Gastrocnemius medialis (tissue), 4 donors: ENCODE measurements at regions not wholly inside any gene's neighbourhood (a gene's known extent, or its start where the extent isn't known, plus 50 kb on each side); places are given as distances from the start of the nearest gene placed in this dataset.

Experiments used
- CTCF ChIP-seq, 5 experiments: fragments of 450-650 bp in 3 of 5; fragments of 200-600 bp in 2 of 5; sonication (generic) in 2 of 5; IDR thresholded peaks in 4 of 5; conservative IDR thresholded peaks in 1 of 5; 1 replicate in 4 of 5; 2 replicates in 1 of 5; pipeline ENCODE4 v1.5.1; 2016 to 2019; ENCODE audit warnings: antibody characterized with exemption in 5 of 5, mild to moderate bottlenecking in 3 of 5, moderate library complexity in 3 of 5
- POLR2A ChIP-seq, 2 donors: fragments of 450-650 bp; IDR thresholded peaks; one replicate each; pipeline ENCODE4 v1.6.1; 2017; ENCODE audit warnings: antibody characterized with exemption in 2 of 2, mild to moderate bottlenecking in 2 of 2, moderate library complexity in 2 of 2

- TF ChIP-seq POLR2A (IDR thresholded peaks at IDR 0.05) (no peak), CTCF (IDR thresholded peaks at IDR 0.05 in 4 of 5, conservative IDR thresholded peaks at IDR 0.05 in 1 of 5) (no peak)
Measured at GRCh38 chr7:82528577-82529310, 85.2 kb upstream of the CACNA2D1 start.
